ENCODE measurements at regions not wholly inside any gene's neighbourhood (a gene's known extent, or its start where the extent isn't known, plus 50 kb on each side); places are given as distances from the start of the nearest gene placed in this dataset.

- TF ChIP-seq REST (IDR thresholded peaks at IDR 0.05; ENCODE audit: borderline replicate concordance in 1 of 2, low read depth in 1 of 2, low read length in 2 of 2) (no peak), ATF7 (IDR thresholded peaks at IDR 0.05) (no peak), ATF7 (CRISPR knock-in tag; IDR thresholded peaks at IDR 0.05) (no peak), ZNF362 (CRISPR knock-in tag; IDR thresholded peaks at IDR 0.05; ENCODE audit: borderline replicate concordance) (no peak), ZNF451 (CRISPR knock-in tag; IDR thresholded peaks at IDR 0.05) (no peak), CTCF (CRISPR knock-in tag; IDR thresholded peaks at IDR 0.05) (no peak), MAFG (CRISPR knock-in tag; IDR thresholded peaks at IDR 0.05) (no peak), KLF16 (CRISPR knock-in tag; IDR thresholded peaks at IDR 0.05) (no peak), ZNF326 (CRISPR knock-in tag; IDR thresholded peaks at IDR 0.05; ENCODE audit: borderline replicate concordance) (no peak)
Measured at GRCh38 chr20:52864916-52865605, 107.1 kb upstream of the TSHZ2 start (continued).
